DOHH2 (cell line): ENCODE measurements at regions not wholly inside any gene's neighbourhood (a gene's known extent, or its start where the extent isn't known, plus 50 kb on each side); places are given as distances from the start of the nearest gene placed in this dataset.

Source experiments
- EZH2phosphoT487 ChIP-seq: fragments of 200-600 bp; sonication (generic); IDR thresholded peaks from 2 replicates; pipeline ENCODE4 v1.6.1; 2017; ENCODE audit warnings: borderline replicate concordance, mild to moderate bottlenecking, antibody characterized with exemption, low read length, moderate library complexity, mixed read lengths
- TF ChIP-seq, protein P1 (sequence below): fragments of 200-600 bp; sonication (generic); IDR thresholded peaks from one replicate; pipeline ENCODE4 v1.5.1; 2014; ENCODE audit warnings: antibody characterized with exemption, mild to moderate bottlenecking, low read depth, low read length; ENCODE audit not compliant: poor library complexity, severe bottlenecking

DNA sequence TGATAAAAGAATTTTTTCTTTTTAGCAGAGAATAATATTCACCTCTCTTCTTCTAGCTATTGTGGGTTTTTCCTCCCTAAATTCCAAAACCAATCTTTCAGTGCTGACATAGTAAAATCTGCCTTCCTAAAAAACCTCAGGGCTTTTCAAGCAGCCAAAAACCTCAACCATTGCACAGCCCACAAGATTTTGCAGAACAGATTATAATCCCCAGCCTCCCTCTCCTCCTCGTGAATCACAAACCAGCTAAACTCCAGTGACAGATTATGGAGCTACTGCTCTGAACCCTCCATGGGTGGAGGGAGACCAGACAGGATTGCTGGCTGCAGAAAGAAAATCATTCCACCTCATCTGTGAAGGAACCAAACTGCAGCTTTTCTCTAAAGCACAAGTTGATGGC lies 341.6 kb downstream of the SOX9 start:
- TF ChIP-seq, protein P1, sequence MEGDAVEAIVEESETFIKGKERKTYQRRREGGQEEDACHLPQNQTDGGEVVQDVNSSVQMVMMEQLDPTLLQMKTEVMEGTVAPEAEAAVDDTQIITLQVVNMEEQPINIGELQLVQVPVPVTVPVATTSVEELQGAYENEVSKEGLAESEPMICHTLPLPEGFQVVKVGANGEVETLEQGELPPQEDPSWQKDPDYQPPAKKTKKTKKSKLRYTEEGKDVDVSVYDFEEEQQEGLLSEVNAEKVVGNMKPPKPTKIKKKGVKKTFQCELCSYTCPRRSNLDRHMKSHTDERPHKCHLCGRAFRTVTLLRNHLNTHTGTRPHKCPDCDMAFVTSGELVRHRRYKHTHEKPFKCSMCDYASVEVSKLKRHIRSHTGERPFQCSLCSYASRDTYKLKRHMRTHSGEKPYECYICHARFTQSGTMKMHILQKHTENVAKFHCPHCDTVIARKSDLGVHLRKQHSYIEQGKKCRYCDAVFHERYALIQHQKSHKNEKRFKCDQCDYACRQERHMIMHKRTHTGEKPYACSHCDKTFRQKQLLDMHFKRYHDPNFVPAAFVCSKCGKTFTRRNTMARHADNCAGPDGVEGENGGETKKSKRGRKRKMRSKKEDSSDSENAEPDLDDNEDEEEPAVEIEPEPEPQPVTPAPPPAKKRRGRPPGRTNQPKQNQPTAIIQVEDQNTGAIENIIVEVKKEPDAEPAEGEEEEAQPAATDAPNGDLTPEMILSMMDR: no peak
- no peak for TF ChIP-seq EZH2phosphoT487
